IMR-90 (cell line): ENCODE measurements at regions not wholly inside any gene's neighbourhood (a gene's known extent, or its start where the extent isn't known, plus 50 kb on each side); places are given as distances from the start of the nearest gene placed in this dataset.

Source experiments
- ATAC-seq: fragments of 200-7000 bp; cut with Tn5 transposase; 2 replicates; pipeline ENCODE4 v1.9.1; 2020; ENCODE audit warnings: low read depth, mild to moderate bottlenecking, moderate library complexity
- BruUV-seq: library from RNA; stranded (reverse); fragments of 400-500 nt; replicated peaks from 2 replicates; lab custom pipeline; 2021; lab: Mats Ljungman, UMichigan
- CTCF ChIA-PET: fragments of 300-600 bp; formaldehyde crosslinking; extraction: SDS; loops from one replicate; lab custom pipeline; 2021; ENCODE audit warnings: antibody characterized with exemption; lab: Yijun Ruan, JAX
- POLR2A ChIA-PET: fragments of 300-600 bp; sonication (Branson Sonifier 250); formaldehyde crosslinking; loops from one replicate; lab custom pipeline; 2022; ENCODE audit warnings: antibody characterized with exemption; ENCODE audit not compliant: unreplicated experiment; lab: Charles Lee
- DNase-seq: peaks from one replicate; pipeline ENCODE4 v3.0.0; 2013
- H2AFZ ChIP-seq: replicated peaks from 2 replicates; pipeline ENCODE3; 2013; ENCODE audit warnings: low read length, mild to moderate bottlenecking; ENCODE audit not compliant: poor library complexity
- H2AK5ac ChIP-seq: 2 replicates; pipeline ENCODE4 v1.6.1; 2013; ENCODE audit warnings: low read depth, low read length, inconsistent platforms
- H2AK9ac ChIP-seq: replicated peaks from 2 replicates; pipeline ENCODE3; 2013; ENCODE audit warnings: mild to moderate bottlenecking, low read depth, low read length, moderate library complexity; ENCODE audit not compliant: poor library complexity
- H2BK120ac ChIP-seq: 2 replicates; pipeline ENCODE4 v1.6.1; 2013; ENCODE audit warnings: low read depth, low read length, inconsistent platforms
- H2BK15ac ChIP-seq: 3 replicates; pipeline ENCODE4 v1.6.1; 2013; ENCODE audit warnings: low read depth, low read length, inconsistent platforms
- H2BK20ac ChIP-seq: 2 replicates; pipeline ENCODE4 v1.6.1; 2013; ENCODE audit warnings: low read depth, mild to moderate bottlenecking, inconsistent platforms, low read length, moderate library complexity
- H2BK5ac ChIP-seq: 2 replicates; pipeline ENCODE4 v1.6.1; 2013; ENCODE audit warnings: mild to moderate bottlenecking, low read depth, low read length, inconsistent platforms; ENCODE audit not compliant: poor library complexity, severe bottlenecking
- H3K14ac ChIP-seq: replicated peaks from 2 replicates; pipeline ENCODE4 v1.6.1; 2013; ENCODE audit warnings: low read depth, low read length, inconsistent platforms
- H3K18ac ChIP-seq: 2 replicates; pipeline ENCODE4 v1.6.1; 2013; ENCODE audit warnings: low read depth, low read length, control low read depth
- H3K23ac ChIP-seq: 2 replicates; pipeline ENCODE4 v1.6.1; 2013; ENCODE audit warnings: low read depth, low read length, inconsistent platforms
- H3K27ac ChIP-seq: 2 replicates; pipeline ENCODE4 v1.5.1; 2013; ENCODE audit warnings: mild to moderate bottlenecking, control low read depth, low read length; ENCODE audit not compliant: insufficient read depth
- H3K27me3 ChIP-seq: 2 replicates; pipeline ENCODE4 v1.6.1; 2013; ENCODE audit warnings: low read length; ENCODE audit not compliant: control insufficient read depth, insufficient read depth
- H3K36me3 ChIP-seq: 2 replicates; pipeline ENCODE4 v1.6.1; 2013; ENCODE audit warnings: low read length, mixed read lengths; ENCODE audit not compliant: control insufficient read depth, insufficient read depth
- H3K4ac ChIP-seq: 2 replicates; pipeline ENCODE4 v1.6.1; 2013; ENCODE audit warnings: low read depth, low read length, inconsistent platforms
- H3K4me1 ChIP-seq: 2 replicates; pipeline ENCODE4 v1.6.1; 2013; ENCODE audit warnings: low read length, mixed read lengths; ENCODE audit not compliant: control insufficient read depth, insufficient read depth
- H3K4me2 ChIP-seq: 2 replicates; pipeline ENCODE4 v1.6.1; 2013; ENCODE audit warnings: low read depth, mild to moderate bottlenecking, control low read depth, low read length, moderate library complexity
- H3K4me3 ChIP-seq: 2 replicates; pipeline ENCODE4 v1.5.1; 2013; ENCODE audit warnings: low read depth, mild to moderate bottlenecking, control low read depth, low read length, moderate library complexity; ENCODE audit not compliant: insufficient read depth
- H3K56ac ChIP-seq: 2 replicates; pipeline ENCODE4 v1.6.1; 2013; ENCODE audit warnings: low read length, inconsistent platforms; ENCODE audit not compliant: insufficient read depth; ENCODE audit errors: extremely low read depth
- H3K79me1 ChIP-seq, 2 experiments: 2 replicates each; pipeline ENCODE4 v1.6.1; 2013; ENCODE audit warnings: low read length in 2 of 2, inconsistent platforms in 1 of 2, low read depth in 1 of 2
- H3K9ac ChIP-seq: 2 replicates; pipeline ENCODE4 v1.6.1; 2013; ENCODE audit warnings: low read depth, low read length, control low read depth
- H3K9me1 ChIP-seq: 2 replicates; pipeline ENCODE4 v1.6.1; 2013; ENCODE audit warnings: low read length, inconsistent platforms; ENCODE audit not compliant: insufficient read depth
- H3K9me3 ChIP-seq: 2 replicates; pipeline ENCODE4 v1.6.1; 2013; ENCODE audit warnings: low read length; ENCODE audit not compliant: control insufficient read depth, insufficient read depth
- H4K20me1 ChIP-seq: 2 replicates; pipeline ENCODE4 v1.6.1; 2013; ENCODE audit warnings: low read length, inconsistent platforms; ENCODE audit not compliant: insufficient read depth
- H4K5ac ChIP-seq: 2 replicates; pipeline ENCODE4 v1.6.1; 2013; ENCODE audit warnings: mild to moderate bottlenecking, low read depth, low read length, control low read depth
- H4K8ac ChIP-seq, 2 experiments: 2 replicates each; pipeline ENCODE4 v1.6.1; 2013; ENCODE audit warnings: low read depth in 2 of 2, low read length in 2 of 2, control low read depth in 1 of 2, inconsistent platforms in 1 of 2
- H4K91ac ChIP-seq: 2 replicates; pipeline ENCODE4 v1.6.1; 2013; ENCODE audit warnings: low read depth, low read length, inconsistent platforms; ENCODE audit not compliant: insufficient read depth
- BHLHE40 ChIP-seq: fragments of 150-350 bp; IDR thresholded peaks from 2 replicates; pipeline ENCODE4 v1.6.1; 2016; ENCODE audit warnings: mild to moderate bottlenecking, low read depth, low read length
- CEBPB ChIP-seq: IDR thresholded peaks from 2 replicates; pipeline ENCODE4 v1.6.1; 2012; ENCODE audit warnings: low read depth, low read length, improper control_type of control experiment
- CHD1 ChIP-seq: IDR thresholded peaks from 2 replicates; pipeline ENCODE4 v1.6.1; 2012; ENCODE audit warnings: low read depth, low read length, improper control_type of control experiment
- MAFK ChIP-seq: IDR thresholded peaks from 2 replicates; pipeline ENCODE4 v1.6.1; 2012; ENCODE audit warnings: low read depth, low read length, improper control_type of control experiment
- MXI1 ChIP-seq: IDR thresholded peaks from 2 replicates; pipeline ENCODE4 v1.6.1; 2012; ENCODE audit warnings: low read depth, mild to moderate bottlenecking, low read length, moderate library complexity, borderline replicate concordance
- RAD21 ChIP-seq: IDR thresholded peaks from 2 replicates; pipeline ENCODE4 v1.6.1; 2012; ENCODE audit warnings: low read length, improper control_type of control experiment
- WGBS, 2 experiments: methylation state at CpG; one replicate each; pipeline versions ENCODE4 v1.1.5 to v1.1.7; 2013; ENCODE audit warnings: missing lambda C conversion rate in 2 of 2; ENCODE audit not compliant: insufficient read length in 1 of 2; ENCODE audit errors: extremely low coverage in 2 of 2; 5-methylcytosine and 5-hydroxymethylcytosine counted together
- dilution Hi-C: fragments of 300-500 bp; cut with HindIII; formaldehyde crosslinking; loops from one replicate; pipeline ENCODE4 v1.14.3; 2018; ENCODE audit warnings: low sequenced_read_pairs; ENCODE audit not compliant: unreplicated experiment
- in situ Hi-C: fragments of 300-500 bp; cut with MboI; formaldehyde crosslinking; loops from 3 replicates; pipeline ENCODE4 v1.14.3; 2019; ENCODE audit warnings: low sequenced_read_pairs, inconsistent platforms, mixed read lengths
- intact Hi-C: fragments of 100-400 bp; cut with micrococcal nuclease; formaldehyde crosslinking; loops from 2 replicates; pipeline ENCODE4 v1.10.0; 2022
- TF ChIP-seq, protein P1 (sequence below): fragments of 150-350 bp; IDR thresholded peaks from 2 replicates; pipeline ENCODE4 v1.6.1; 2017; ENCODE audit warnings: mild to moderate bottlenecking, antibody characterized with exemption, low read length, low read depth

DNA sequence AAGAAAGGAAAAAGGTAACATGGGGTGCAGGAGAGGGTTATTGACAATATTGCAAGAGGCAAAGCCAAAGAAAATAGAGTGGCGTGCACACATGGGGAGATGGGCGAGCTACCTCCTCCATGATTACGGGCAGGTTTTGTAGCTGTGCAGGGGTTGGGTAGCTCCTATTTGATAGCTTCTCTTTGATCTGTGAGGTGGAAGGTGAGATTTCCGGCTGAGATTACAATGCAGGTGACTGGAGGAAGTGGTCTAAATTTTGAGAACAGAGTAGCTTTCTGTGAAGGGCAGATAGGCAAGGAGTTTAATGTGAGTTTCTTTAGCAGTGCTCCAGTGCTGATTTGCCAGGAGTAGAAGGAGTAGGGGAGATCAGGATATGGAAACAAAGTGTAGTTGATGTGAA is 263.4 kb downstream of the PLA2G4A start:
- CTCF ChIA-PET, result no interaction called here
- in situ Hi-C loops, result no loop called here
- no peak overlapping the region for H3K23ac ChIP-seq

More for the DNA sequence above, 263.4 kb downstream of the PLA2G4A start:
- H3K9ac ChIP-seq, result no peak overlapping the region
- H3K4ac ChIP-seq, result no peak overlapping the region
- H3K27me3 ChIP-seq, result no peaks in the 10 kb centered on the region
- 87% methylated on average over 3 of the region's 4 CpGs; no CpG with 5 or more reads in 1 of the 2 experiments for WGBS, 2 experiments
- no peak overlapping the region for H2BK5ac ChIP-seq
- H4K20me1 ChIP-seq, result no peaks in the 10 kb centered on the region
- H4K8ac ChIP-seq, result no peak overlapping the region
- no peak overlapping the region for H3K18ac ChIP-seq
- H3K36me3 ChIP-seq, result no peaks in the 10 kb centered on the region
- no peak overlapping the region for H3K4me2 ChIP-seq
- no peak overlapping the region for H3K56ac ChIP-seq
- no peak overlapping the region for H2AK9ac ChIP-seq
- POLR2A ChIA-PET, result no interaction called here
- no peak overlapping the region for H2BK120ac ChIP-seq
- no peaks in the 10 kb centered on the region for H3K79me1 ChIP-seq
- no peak for DNase-seq
- H3K9me3 ChIP-seq, result no peaks in the 10 kb centered on the region
- H3K4me3 ChIP-seq, result no peak overlapping the region
- intact Hi-C loops (no loop called here), dilution Hi-C loops (no loop called here)
- no peak overlapping the region for H4K91ac ChIP-seq
- TF ChIP-seq, protein P1, sequence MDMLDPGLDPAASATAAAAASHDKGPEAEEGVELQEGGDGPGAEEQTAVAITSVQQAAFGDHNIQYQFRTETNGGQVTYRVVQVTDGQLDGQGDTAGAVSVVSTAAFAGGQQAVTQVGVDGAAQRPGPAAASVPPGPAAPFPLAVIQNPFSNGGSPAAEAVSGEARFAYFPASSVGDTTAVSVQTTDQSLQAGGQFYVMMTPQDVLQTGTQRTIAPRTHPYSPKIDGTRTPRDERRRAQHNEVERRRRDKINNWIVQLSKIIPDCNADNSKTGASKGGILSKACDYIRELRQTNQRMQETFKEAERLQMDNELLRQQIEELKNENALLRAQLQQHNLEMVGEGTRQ, result no peak
- no peak for TF ChIP-seq BHLHE40
- no peak for TF ChIP-seq CEBPB
- TF ChIP-seq RAD21, result no peak
- no peak for TF ChIP-seq MAFK
- no peak for TF ChIP-seq CHD1
- TF ChIP-seq MXI1, result no peak
- H2BK15ac ChIP-seq, result no peak overlapping the region
- no TSS peak for BruUV-seq
- H4K5ac ChIP-seq, result no peak overlapping the region
- H2AFZ ChIP-seq, result no peak overlapping the region
- H2AK5ac ChIP-seq, result no peak overlapping the region
- H3K27ac ChIP-seq, result no peak overlapping the region
- H3K14ac ChIP-seq, result no peak overlapping the region
- 0 out of 2 replicates have a peak overlapping the region, but pooled peaks have one; percentile 24 for H2BK20ac ChIP-seq
- H3K4me1 ChIP-seq, result no peaks in the 10 kb centered on the region
- no peaks in the 10 kb centered on the region for H3K9me1 ChIP-seq
- no peak for ATAC-seq
